SK-N-SH (cell line): ENCODE measurements at regions not wholly inside any gene's neighbourhood (a gene's known extent, or its start where the extent isn't known, plus 50 kb on each side); places are given as distances from the start of the nearest gene placed in this dataset.

Experiments
- small RNA-seq, 7 experiments: library from RNA; depleted of rRNA; stranded (forward); fragments of <200 nt; gene quantifications; one replicate each; pipeline ENCODE3, GENCODE V24; 2012

Small RNA genes in the stretch of these regions (small RNA-seq; reads per million reads assigned to genes)
- gene RNU6-185P = 0 to 1.1 (median 0) reads per million in 7 experiments
